H9 (cell line): ENCODE measurements at regions not wholly inside any gene's neighbourhood (a gene's known extent, or its start where the extent isn't known, plus 50 kb on each side); places are given as distances from the start of the nearest gene placed in this dataset.

Experiments
- DNase-seq: peaks from one replicate; pipeline ENCODE4 v3.0.0-alpha.2; 2017
- H2AFZ ChIP-seq: one replicate; pipeline ENCODE4 v1.6.1; 2013; ENCODE audit warnings: mild to moderate bottlenecking, low read length, control low read depth, moderate library complexity
- H2AK5ac ChIP-seq: 2 replicates; pipeline ENCODE4 v1.6.1; 2013; ENCODE audit warnings: low read length, control low read depth, mixed read lengths; ENCODE audit not compliant: insufficient read length
- H2BK120ac ChIP-seq: one replicate; pipeline ENCODE4 v1.6.1; 2013; ENCODE audit warnings: low read depth, mild to moderate bottlenecking, low read length, control low read depth, inconsistent platforms; ENCODE audit not compliant: poor library complexity, severe bottlenecking
- H2BK12ac ChIP-seq: 2 replicates; pipeline ENCODE4 v1.6.1; 2013; ENCODE audit warnings: low read length, control low read depth, mixed read lengths, low read depth; ENCODE audit not compliant: insufficient read length
- H2BK15ac ChIP-seq: 2 replicates; pipeline ENCODE4 v1.6.1; 2013; ENCODE audit warnings: low read depth, low read length, control low read depth
- H2BK20ac ChIP-seq: one replicate; pipeline ENCODE4 v1.6.1; 2013; ENCODE audit warnings: low read depth, mild to moderate bottlenecking, low read length, control low read depth, inconsistent platforms; ENCODE audit not compliant: poor library complexity, severe bottlenecking
- H2BK5ac ChIP-seq: 2 replicates; pipeline ENCODE4 v1.6.1; 2013; ENCODE audit warnings: low read length, control low read depth, mixed read lengths; ENCODE audit not compliant: insufficient read length
- H3K14ac ChIP-seq: 2 replicates; pipeline ENCODE4 v1.6.1; 2013; ENCODE audit warnings: low read length, control low read depth; ENCODE audit not compliant: insufficient read depth
- H3K18ac ChIP-seq: 2 replicates; pipeline ENCODE4 v1.6.1; 2013; ENCODE audit warnings: low read depth, mild to moderate bottlenecking, mixed read lengths, low read length, control low read depth; ENCODE audit not compliant: insufficient read length
- H3K23ac ChIP-seq: 2 replicates; pipeline ENCODE4 v1.6.1; 2013; ENCODE audit warnings: low read length, control low read depth, mixed read lengths, low read depth; ENCODE audit not compliant: insufficient read length
- H3K23me2 ChIP-seq: 2 replicates; pipeline ENCODE4 v1.6.1; 2013; ENCODE audit warnings: low read depth, mild to moderate bottlenecking, mixed read lengths, low read length, control low read depth; ENCODE audit not compliant: insufficient read length, poor library complexity, severe bottlenecking
- H3K27ac ChIP-seq: 2 replicates; pipeline ENCODE4 v1.5.1; 2013; ENCODE audit warnings: low read length, control low read depth, mixed read lengths, low read depth; ENCODE audit not compliant: insufficient read length
- H3K27me3 ChIP-seq: 2 replicates; pipeline ENCODE4 v1.6.1; 2013; ENCODE audit warnings: low read length, control low read depth, inconsistent platforms; ENCODE audit not compliant: insufficient read depth
- H3K4ac ChIP-seq: 2 replicates; pipeline ENCODE4 v1.6.1; 2013; ENCODE audit warnings: low read depth, mild to moderate bottlenecking, control low read depth, inconsistent platforms, low read length, moderate library complexity
- H3K4me1 ChIP-seq: 2 replicates; pipeline ENCODE4 v1.6.1; 2013; ENCODE audit warnings: low read length, control low read depth, inconsistent platforms; ENCODE audit not compliant: insufficient read depth
- H3K4me2 ChIP-seq: 2 replicates; pipeline ENCODE4 v1.6.1; 2013; ENCODE audit warnings: low read length, control low read depth, mixed read lengths; ENCODE audit not compliant: insufficient read length, insufficient read depth
- H3K56ac ChIP-seq: 2 replicates; pipeline ENCODE4 v1.6.1; 2013; ENCODE audit warnings: low read depth, mild to moderate bottlenecking, mixed read lengths, low read length, control low read depth; ENCODE audit not compliant: insufficient read length
- H3K79me1 ChIP-seq: 2 replicates; pipeline ENCODE4 v1.6.1; 2013; ENCODE audit warnings: low read depth, mild to moderate bottlenecking, moderate library complexity, low read length, control low read depth, inconsistent platforms; ENCODE audit not compliant: insufficient read depth, poor library complexity, severe bottlenecking
- H3K79me2 ChIP-seq: 2 replicates; pipeline ENCODE4 v1.6.1; 2013; ENCODE audit warnings: low read length, control low read depth, inconsistent platforms; ENCODE audit not compliant: insufficient read depth
- H3K9ac ChIP-seq: 2 replicates; pipeline ENCODE4 v1.6.1; 2013; ENCODE audit warnings: low read length, control low read depth, mixed read lengths; ENCODE audit not compliant: insufficient read length; ENCODE audit errors: extremely low read depth
- H3K9me3 ChIP-seq: one replicate; pipeline ENCODE4 v1.6.1; 2013; ENCODE audit warnings: low read depth, low read length, inconsistent platforms; ENCODE audit not compliant: control insufficient read depth
- H3T11ph ChIP-seq: one replicate; pipeline ENCODE4 v1.6.1; 2013; ENCODE audit warnings: mild to moderate bottlenecking, low read length, control low read depth, inconsistent platforms
- H4K20me1 ChIP-seq: one replicate; pipeline ENCODE4 v1.6.1; 2013; ENCODE audit not compliant: control insufficient read depth, insufficient read length, insufficient read depth
- H4K5ac ChIP-seq: 2 replicates; pipeline ENCODE4 v1.6.1; 2013; ENCODE audit warnings: low read depth, mild to moderate bottlenecking, mixed read lengths, low read length, control low read depth; ENCODE audit not compliant: insufficient read length
- H4K8ac ChIP-seq: replicated peaks from 2 replicates; pipeline ENCODE4 v1.6.1; 2013; ENCODE audit warnings: low read length, control low read depth, mixed read lengths, low read depth; ENCODE audit not compliant: insufficient read length
- H4K91ac ChIP-seq: 2 replicates; pipeline ENCODE4 v1.6.1; 2013; ENCODE audit warnings: low read depth, mild to moderate bottlenecking, moderate library complexity, mixed read lengths, low read length, control low read depth; ENCODE audit not compliant: insufficient read length
- H3K27ac Mint-ChIP-seq, 3 experiments: 2 replicates in 2 of 3; 3 replicates in 1 of 3; pipeline ENCODE4 v1.8.0; 2020 to 2021; ENCODE audit warnings: mixed read lengths in 3 of 3, mild to moderate bottlenecking in 1 of 3, moderate library complexity in 1 of 3
- H3K27me3 Mint-ChIP-seq: 2 replicates; pipeline ENCODE4 v1.8.0; 2021; ENCODE audit warnings: low read depth, mild to moderate bottlenecking, moderate library complexity, mixed read lengths
- H3K36me3 Mint-ChIP-seq, 3 experiments: 2 replicates in 2 of 3; 3 replicates in 1 of 3; pipeline ENCODE4 v1.8.0; 2020 to 2021; ENCODE audit warnings: low read depth in 3 of 3, mixed read lengths in 3 of 3; ENCODE audit not compliant: insufficient read depth in 1 of 3
- H3K4me1 Mint-ChIP-seq, 2 experiments: 2 replicates each; pipeline ENCODE4 v1.8.0; 2020; ENCODE audit warnings: mixed read lengths in 2 of 2
- H3K4me3 Mint-ChIP-seq, 2 experiments: 2 replicates in 1 of 2; 3 replicates in 1 of 2; pipeline ENCODE4 v1.8.0; 2020 to 2021; ENCODE audit warnings: mild to moderate bottlenecking in 2 of 2, mixed read lengths in 2 of 2, moderate library complexity in 1 of 2
- H3K9me3 Mint-ChIP-seq, 2 experiments: 2 replicates in 1 of 2; 3 replicates in 1 of 2; pipeline ENCODE4 v1.8.0; 2020; ENCODE audit warnings: mild to moderate bottlenecking in 2 of 2, mixed read lengths in 2 of 2, moderate library complexity in 1 of 2
- CTCF ChIP-seq: fragments of 200-600 bp; sonication (generic); conservative IDR thresholded peaks from 3 replicates; pipeline ENCODE4 v1.8.0; 2021; ENCODE audit warnings: antibody characterized with exemption, mild to moderate bottlenecking
- WGBS: extraction: QIAGEN DNeasy Blood & Tissue Kit; methylation state at CpG from one replicate; pipeline ENCODE4 v1.1.7; 2013; ENCODE audit warnings: missing lambda C conversion rate, low lambda C conversion rate, mixed read lengths; ENCODE audit not compliant: insufficient read length; ENCODE audit errors: extremely low coverage; 5-methylcytosine and 5-hydroxymethylcytosine counted together

- Histone ChIP-seq H3T11ph (no peak overlapping the region), H3K4ac (no peak overlapping the region), H3K79me2 (no peaks in the 10 kb centered on the region), H3K9ac (no peak overlapping the region), H2BK15ac (no peak overlapping the region), H3K18ac (no peak overlapping the region), H3K79me1 (no peaks in the 10 kb centered on the region), H2BK20ac (no peak overlapping the region), H3K27me3 (no peaks in the 10 kb centered on the region), H3K23ac (no peak overlapping the region), H2AK5ac (no peak overlapping the region), H4K20me1 (no peaks in the 10 kb centered on the region), H3K14ac (no peak overlapping the region), H3K4me2 (no peak overlapping the region), H4K5ac (no peak overlapping the region), H2BK120ac (no peak overlapping the region), H3K56ac (no peak overlapping the region), H3K9me3 (no peaks in the 10 kb centered on the region), H2AFZ (no peak overlapping the region), H3K23me2 (no peaks in the 10 kb centered on the region), H3K4me1 (peaks cover 2% of the 10 kb centered on the region; the same call in 1 of the 2 replicates), H4K91ac (no peak overlapping the region), H2BK5ac (no peak overlapping the region), H4K8ac (no peak overlapping the region), H3K27ac (no peak overlapping the region), H2BK12ac (no peak overlapping the region)
- Mint-ChIP-seq H3K27ac (no peak overlapping the region), H3K4me3 (no peak overlapping the region), H3K36me3 (no peaks in the 10 kb centered on the region), H3K9me3 (no peaks in the 10 kb centered on the region), H3K4me1 (peaks cover 23 to 32% of the 10 kb centered on the region in 2 experiments), H3K27me3 (no peaks in the 10 kb centered on the region)
- no CpG with 5 or more reads among the region's 5 CpGs for WGBS
- DNase-seq, result no peak
- no peak for TF ChIP-seq CTCF
Observed at GRCh38 chr13:105031306-105031705, 1504.2 kb downstream of the EFNB2 start.
